Neural progenitor cell (in vitro differentiated cells): ENCODE measurements at regions not wholly inside any gene's neighbourhood (a gene's known extent, or its start where the extent isn't known, plus 50 kb on each side); places are given as distances from the start of the nearest gene placed in this dataset.

Experiments
- DNase-seq: peaks from one replicate; pipeline ENCODE4 v3.0.0-alpha.2; 2016; ENCODE audit warnings: low spot score
- H2AFZ ChIP-seq: fragments of 200-600 bp; sonication (generic); replicated peaks from 2 replicates; pipeline ENCODE4 v1.6.1; 2016; ENCODE audit warnings: antibody characterized with exemption
- H3F3A ChIP-seq: fragments of 200-600 bp; sonication (generic); 2 replicates; pipeline ENCODE4 v1.6.1; 2016; ENCODE audit warnings: antibody characterized with exemption, low read depth
- H3K27ac ChIP-seq: fragments of 200-600 bp; sonication (generic); 2 replicates; pipeline ENCODE4 v1.5.1; 2016; ENCODE audit warnings: mild to moderate bottlenecking
- H3K27me3 ChIP-seq: fragments of 200-600 bp; sonication (generic); 2 replicates; pipeline ENCODE4 v1.6.1; 2016; ENCODE audit warnings: mild to moderate bottlenecking, moderate library complexity
- H3K36me3 ChIP-seq: fragments of 200-600 bp; sonication (generic); 2 replicates; pipeline ENCODE4 v1.5.1; 2016
- H3K4me1 ChIP-seq: fragments of 200-600 bp; sonication (generic); 2 replicates; pipeline ENCODE4 v1.6.1; 2016; ENCODE audit warnings: mixed run types
- H3K4me2 ChIP-seq: fragments of 200-600 bp; sonication (generic); 2 replicates; pipeline ENCODE4 v1.6.1; 2016
- H3K4me3 ChIP-seq: fragments of 200-600 bp; sonication (generic); 2 replicates; pipeline ENCODE4 v1.5.1; 2016
- H3K79me2 ChIP-seq: fragments of 200-600 bp; sonication (generic); 2 replicates; pipeline ENCODE4 v1.6.1; 2016; ENCODE audit warnings: low read depth
- H3K9ac ChIP-seq: fragments of 200-600 bp; sonication (generic); 2 replicates; pipeline ENCODE4 v1.6.1; 2016
- H3K9me3 ChIP-seq: fragments of 200-600 bp; sonication (generic); 2 replicates; pipeline ENCODE4 v1.5.1; 2016; ENCODE audit warnings: low read depth
- H4K20me1 ChIP-seq: fragments of 200-600 bp; sonication (generic); 2 replicates; pipeline ENCODE4 v1.6.1; 2016; ENCODE audit warnings: low read depth
- H3K27ac Mint-ChIP-seq: 3 replicates; pipeline ENCODE4 v1.8.0; 2021; ENCODE audit warnings: mixed read lengths
- H3K27me3 Mint-ChIP-seq: 2 replicates; pipeline ENCODE4 v1.8.0; 2022; ENCODE audit warnings: low read depth, mild to moderate bottlenecking, inconsistent platforms, moderate library complexity, mixed read lengths; ENCODE audit not compliant: insufficient read depth
- H3K36me3 Mint-ChIP-seq: 3 replicates; pipeline ENCODE4 v1.8.0; 2021; ENCODE audit warnings: mixed read lengths
- H3K4me1 Mint-ChIP-seq: 3 replicates; pipeline ENCODE4 v1.8.0; 2021; ENCODE audit warnings: mixed read lengths
- H3K4me3 Mint-ChIP-seq: 3 replicates; pipeline ENCODE4 v1.8.0; 2021; ENCODE audit warnings: mild to moderate bottlenecking, moderate library complexity, mixed read lengths
- H3K9me3 Mint-ChIP-seq: 3 replicates; pipeline ENCODE4 v1.8.0; 2020; ENCODE audit warnings: mixed read lengths
- EZH2 ChIP-seq: fragments of 200-600 bp; sonication (generic); IDR thresholded peaks from 2 replicates; pipeline ENCODE4 v1.6.1; 2017; ENCODE audit warnings: antibody characterized with exemption, mild to moderate bottlenecking, moderate library complexity
- EZH2phosphoT487 ChIP-seq: fragments of 200-600 bp; sonication (generic); IDR thresholded peaks from 2 replicates; pipeline ENCODE4 v1.6.1; 2017; ENCODE audit warnings: antibody characterized with exemption
- TF ChIP-seq, protein P1 (sequence below): fragments of 200-600 bp; sonication (generic); IDR thresholded peaks from 2 replicates; pipeline ENCODE4 v1.5.1; 2017; ENCODE audit warnings: antibody characterized with exemption, mild to moderate bottlenecking

DNA sequence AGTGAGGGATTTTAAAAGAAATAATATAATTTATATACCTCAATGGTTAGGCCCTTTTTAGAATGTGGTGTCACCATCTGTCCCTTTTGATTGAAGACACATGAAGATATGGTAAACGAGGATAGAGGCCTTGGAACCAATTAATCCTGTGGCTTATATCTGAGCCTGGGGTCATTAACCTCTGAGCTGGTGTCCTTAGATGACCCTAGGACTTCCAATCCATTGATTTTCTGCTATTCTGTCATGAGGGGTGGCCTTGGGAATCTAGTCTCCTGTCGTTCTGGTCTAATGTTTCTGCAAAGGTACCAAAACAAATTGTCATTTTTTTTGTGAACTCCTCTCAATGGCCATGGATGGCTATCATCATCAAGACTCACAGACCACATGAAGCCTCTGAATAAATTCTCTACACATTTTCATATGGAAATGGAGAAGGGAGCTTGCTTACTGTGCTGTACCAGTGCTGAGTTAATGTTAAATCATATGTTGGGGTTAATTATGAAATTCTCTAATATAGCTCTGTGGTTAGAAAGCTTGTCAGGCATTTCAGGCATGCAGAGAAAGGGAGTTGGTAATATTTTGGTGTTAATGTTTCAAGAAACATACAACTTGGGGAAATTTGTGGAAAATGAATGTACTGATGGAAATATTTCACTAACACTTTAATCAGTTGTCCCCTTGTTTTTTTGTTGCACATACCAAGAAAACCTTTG, 204.2 kb upstream of the IL15 start:
- H3K27ac Mint-ChIP-seq, result no peak overlapping the region
- Histone ChIP-seq H3K79me2 (no peaks in the 10 kb centered on the region), H3F3A (no peaks in the 10 kb centered on the region), H3K9me3 (no peaks in the 10 kb centered on the region), H3K4me1 (no peaks in the 10 kb centered on the region), H4K20me1 (no peaks in the 10 kb centered on the region), H3K27ac (no peak overlapping the region), H3K36me3 (no peaks in the 10 kb centered on the region), H3K4me2 (no peak overlapping the region), H2AFZ (no peak overlapping the region), H3K4me3 (no peak overlapping the region), H3K9ac (no peak overlapping the region), H3K27me3 (no peaks in the 10 kb centered on the region)
- peaks cover 2% of the 10 kb centered on the region for H3K27me3 Mint-ChIP-seq
- TF ChIP-seq, protein P1, sequence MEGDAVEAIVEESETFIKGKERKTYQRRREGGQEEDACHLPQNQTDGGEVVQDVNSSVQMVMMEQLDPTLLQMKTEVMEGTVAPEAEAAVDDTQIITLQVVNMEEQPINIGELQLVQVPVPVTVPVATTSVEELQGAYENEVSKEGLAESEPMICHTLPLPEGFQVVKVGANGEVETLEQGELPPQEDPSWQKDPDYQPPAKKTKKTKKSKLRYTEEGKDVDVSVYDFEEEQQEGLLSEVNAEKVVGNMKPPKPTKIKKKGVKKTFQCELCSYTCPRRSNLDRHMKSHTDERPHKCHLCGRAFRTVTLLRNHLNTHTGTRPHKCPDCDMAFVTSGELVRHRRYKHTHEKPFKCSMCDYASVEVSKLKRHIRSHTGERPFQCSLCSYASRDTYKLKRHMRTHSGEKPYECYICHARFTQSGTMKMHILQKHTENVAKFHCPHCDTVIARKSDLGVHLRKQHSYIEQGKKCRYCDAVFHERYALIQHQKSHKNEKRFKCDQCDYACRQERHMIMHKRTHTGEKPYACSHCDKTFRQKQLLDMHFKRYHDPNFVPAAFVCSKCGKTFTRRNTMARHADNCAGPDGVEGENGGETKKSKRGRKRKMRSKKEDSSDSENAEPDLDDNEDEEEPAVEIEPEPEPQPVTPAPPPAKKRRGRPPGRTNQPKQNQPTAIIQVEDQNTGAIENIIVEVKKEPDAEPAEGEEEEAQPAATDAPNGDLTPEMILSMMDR, result no peak
- TF ChIP-seq EZH2 (no peak), EZH2phosphoT487 (no peak)
- no peaks in the 10 kb centered on the region for H3K9me3 Mint-ChIP-seq
- DNase-seq, result no peak
- no peak overlapping the region for H3K4me3 Mint-ChIP-seq
- H3K36me3 Mint-ChIP-seq, result no peaks in the 10 kb centered on the region
- no peaks in the 10 kb centered on the region for H3K4me1 Mint-ChIP-seq

DNA sequence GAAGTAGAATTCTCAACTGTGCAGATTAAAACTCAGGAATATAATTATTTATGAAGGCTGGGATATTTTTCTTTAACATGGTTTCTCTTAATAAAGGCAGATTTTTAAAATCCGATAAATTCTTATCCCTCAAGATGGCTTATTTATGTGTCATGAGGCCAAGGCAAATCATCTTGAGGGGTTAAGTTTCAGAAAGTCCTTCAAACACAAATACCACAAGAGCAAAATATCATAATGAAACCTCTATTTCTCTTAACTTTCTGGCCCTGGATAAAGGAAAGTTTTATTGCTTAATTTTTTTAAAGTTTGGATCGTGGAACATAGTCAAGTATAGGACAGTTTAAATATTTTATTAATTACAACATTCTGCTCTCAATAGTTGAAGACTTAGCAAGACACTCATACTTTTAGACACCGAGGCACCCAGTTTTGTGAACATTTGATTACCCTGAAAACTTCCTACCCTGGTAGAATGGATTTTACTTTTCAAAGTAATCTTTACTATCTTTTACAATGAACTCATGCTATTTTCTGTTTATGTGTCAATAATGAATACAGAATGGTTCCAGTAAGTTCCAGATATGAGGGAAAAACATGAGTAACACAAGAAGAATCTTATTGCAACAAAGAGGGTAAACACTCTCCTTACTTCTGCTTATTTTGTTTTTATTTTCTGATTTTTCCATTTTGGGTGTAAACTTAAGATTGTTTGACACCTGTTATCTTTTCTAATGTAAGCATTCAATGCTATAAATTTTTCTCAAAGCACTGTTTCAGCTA, 200.7 kb upstream of the IL15 start:
- no peaks in the 10 kb centered on the region for H3F3A ChIP-seq
- H3K4me1 Mint-ChIP-seq, result no peaks in the 10 kb centered on the region
- H3K9me3 Mint-ChIP-seq, result no peaks in the 10 kb centered on the region
- H3K27me3 ChIP-seq, result no peaks in the 10 kb centered on the region
- H3K4me3 Mint-ChIP-seq, result no peak overlapping the region
- H3K4me3 ChIP-seq, result no peak overlapping the region
- no peak overlapping the region for H2AFZ ChIP-seq
- H3K4me2 ChIP-seq, result no peak overlapping the region
- H4K20me1 ChIP-seq, result no peaks in the 10 kb centered on the region
- DNase-seq, result no peak
- H3K36me3 ChIP-seq, result no peaks in the 10 kb centered on the region
- no peak overlapping the region for H3K9ac ChIP-seq
- H3K27ac ChIP-seq, result no peak overlapping the region
- no peaks in the 10 kb centered on the region for H3K9me3 ChIP-seq
- H3K36me3 Mint-ChIP-seq, result no peaks in the 10 kb centered on the region
- H3K4me1 ChIP-seq, result no peaks in the 10 kb centered on the region
- no peak for TF ChIP-seq EZH2
- TF ChIP-seq, protein P1, result no peak
- TF ChIP-seq EZH2phosphoT487, result no peak
- no peak overlapping the region for H3K27ac Mint-ChIP-seq
- no peaks in the 10 kb centered on the region for H3K79me2 ChIP-seq
- no peaks in the 10 kb centered on the region for H3K27me3 Mint-ChIP-seq

DNA sequence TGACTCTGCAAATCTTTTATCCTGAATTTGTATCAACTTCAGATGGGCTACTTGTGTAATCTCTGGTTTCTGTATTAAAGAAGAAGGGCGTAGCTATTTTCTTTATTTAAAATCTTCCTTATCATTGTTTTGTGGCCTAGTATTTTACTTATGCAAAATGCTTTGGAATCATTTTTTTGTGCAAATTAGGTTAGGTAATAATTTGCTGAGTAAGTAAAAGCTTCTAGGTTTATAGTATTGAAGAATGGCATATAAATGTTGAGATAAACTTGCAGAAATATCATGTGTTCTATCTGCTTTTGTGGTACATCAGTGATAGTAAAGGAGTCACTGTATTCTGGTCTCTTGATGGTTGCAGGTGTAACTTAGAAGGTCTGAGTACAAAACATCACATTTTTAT, 197.2 kb upstream of the IL15 start:
- Histone ChIP-seq H3K9me3 (no peaks in the 10 kb centered on the region), H3K36me3 (no peaks in the 10 kb centered on the region), H3K9ac (no peak overlapping the region), H2AFZ (no peak overlapping the region), H3K79me2 (no peaks in the 10 kb centered on the region), H3F3A (no peaks in the 10 kb centered on the region), H3K27ac (no peak overlapping the region), H4K20me1 (no peaks in the 10 kb centered on the region), H3K4me1 (no peaks in the 10 kb centered on the region), H3K4me3 (no peak overlapping the region), H3K4me2 (no peak overlapping the region), H3K27me3 (no peaks in the 10 kb centered on the region)
- Mint-ChIP-seq H3K9me3 (no peaks in the 10 kb centered on the region), H3K36me3 (no peaks in the 10 kb centered on the region), H3K27ac (no peak overlapping the region), H3K27me3 (no peaks in the 10 kb centered on the region), H3K4me3 (no peak overlapping the region), H3K4me1 (no peaks in the 10 kb centered on the region)
- DNase-seq, result no peak
- no peak for TF ChIP-seq EZH2

DNA sequence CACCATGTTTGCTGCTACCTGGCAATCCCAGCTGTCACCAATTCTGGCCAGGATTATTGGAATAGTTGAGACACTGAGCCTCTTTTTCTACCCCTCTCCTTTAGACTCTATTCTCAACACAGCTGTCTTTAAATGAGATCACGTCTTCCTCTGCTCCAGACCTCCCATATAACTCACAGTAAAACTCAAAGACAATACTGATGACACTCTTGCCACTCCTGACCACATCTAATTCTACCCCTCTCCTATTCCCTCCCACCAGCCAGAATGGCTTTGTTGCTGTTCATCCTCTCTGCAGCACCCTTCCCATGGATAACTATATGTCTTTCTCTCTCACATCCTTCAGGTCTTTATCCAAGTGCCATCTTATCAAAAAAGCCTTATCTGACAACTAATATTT, 188.6 kb upstream of the IL15 start:
- Histone ChIP-seq H4K20me1 (no peaks in the 10 kb centered on the region), H3K36me3 (no peaks in the 10 kb centered on the region), H3K9me3 (no peaks in the 10 kb centered on the region), H3K4me3 (no peak overlapping the region), H3K9ac (no peak overlapping the region), H3K79me2 (no peaks in the 10 kb centered on the region), H3K4me1 (no peaks in the 10 kb centered on the region), H3K27ac (no peak overlapping the region), H3F3A (no peaks in the 10 kb centered on the region), H3K27me3 (no peaks in the 10 kb centered on the region), H3K4me2 (no peak overlapping the region), H2AFZ (no peak overlapping the region)
- no peaks in the 10 kb centered on the region for H3K9me3 Mint-ChIP-seq
- TF ChIP-seq EZH2phosphoT487 (no peak), EZH2 (no peak)
- TF ChIP-seq, protein P1, result no peak
- H3K36me3 Mint-ChIP-seq, result no peaks in the 10 kb centered on the region
- H3K4me1 Mint-ChIP-seq, result no peaks in the 10 kb centered on the region
- no peaks in the 10 kb centered on the region for H3K27me3 Mint-ChIP-seq
- no peak overlapping the region for H3K27ac Mint-ChIP-seq
- no peak for DNase-seq
- H3K4me3 Mint-ChIP-seq, result no peak overlapping the region
